ENCODE measurements at regions not wholly inside any gene's neighbourhood (a gene's known extent, or its start where the extent isn't known, plus 50 kb on each side); places are given as distances from the start of the nearest gene placed in this dataset.

DNA sequence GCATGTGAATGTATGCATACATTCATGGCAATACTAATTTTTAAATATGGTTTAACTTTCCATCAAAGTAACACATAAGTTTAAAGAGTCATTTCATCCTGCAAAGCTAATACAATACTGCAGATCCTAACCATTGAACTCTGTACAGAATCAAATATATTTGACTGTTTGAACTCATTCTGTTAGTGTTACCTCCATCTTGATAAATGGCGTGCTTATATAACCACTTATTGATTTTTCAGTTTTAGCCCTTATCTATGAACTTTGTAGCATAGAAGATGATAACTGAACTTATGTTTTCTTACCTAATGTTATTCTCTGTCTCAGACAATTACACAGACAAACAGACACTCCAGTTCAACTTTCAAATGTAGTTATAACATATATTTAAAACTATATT, 731.0 kb upstream of the LRATD1 start (continued):
- TF ChIP-seq EHMT2 (IDR thresholded peaks at IDR 0.05; ENCODE audit: low read depth), result no peak

- Histone ChIP-seq H3K4me3 (no peak overlapping the region), H3K4me1 (no peaks in the 10 kb centered on the region), H3K27ac (no peak overlapping the region), H3K9me3 (no peaks in the 10 kb centered on the region; the same call in 2 of the 3 replicates), H3K4me2 (no peak overlapping the region)
- ChIA-PET POLR2A (no interaction called here), CTCF (no interaction called here)
- no peak for DNase-seq (ENCODE audit: low read depth in 1 of 2, low spot score in 1 of 2)
- no peak for FAIRE-seq
- 15% methylated on average over 2 of the region's 2 CpGs for WGBS (ENCODE audit: missing lambda C conversion rate)
- TF ChIP-seq RNF2 (IDR thresholded peaks at IDR 0.05; ENCODE audit: borderline replicate concordance, low read depth) (no peak), HDAC2 (IDR thresholded peaks at IDR 0.05) (no peak), CTCF (IDR thresholded peaks at IDR 0.05) (no peak), SMC3 (IDR thresholded peaks at IDR 0.05) (no peak), PHF8 (IDR thresholded peaks at IDR 0.05; ENCODE audit: borderline replicate concordance, low read depth) (no peak), NPAS2 (CRISPR knock-in tag; IDR thresholded peaks at IDR 0.05; ENCODE audit: borderline replicate concordance) (no peak), ZNF302 (CRISPR knock-in tag; IDR thresholded peaks at IDR 0.05) (no peak), ESRRA (IDR thresholded peaks at IDR 0.05; ENCODE audit: borderline replicate concordance, low read length) (no peak)
- TF ChIP-seq, protein P1, sequence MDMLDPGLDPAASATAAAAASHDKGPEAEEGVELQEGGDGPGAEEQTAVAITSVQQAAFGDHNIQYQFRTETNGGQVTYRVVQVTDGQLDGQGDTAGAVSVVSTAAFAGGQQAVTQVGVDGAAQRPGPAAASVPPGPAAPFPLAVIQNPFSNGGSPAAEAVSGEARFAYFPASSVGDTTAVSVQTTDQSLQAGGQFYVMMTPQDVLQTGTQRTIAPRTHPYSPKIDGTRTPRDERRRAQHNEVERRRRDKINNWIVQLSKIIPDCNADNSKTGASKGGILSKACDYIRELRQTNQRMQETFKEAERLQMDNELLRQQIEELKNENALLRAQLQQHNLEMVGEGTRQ (IDR thresholded peaks at IDR 0.05), result no peak
- ATAC-seq, result no peak
Observed at GRCh38 chr2:13905831-13906230, 726.7 kb upstream of the LRATD1 start.

- Histone ChIP-seq H3K9me3 (0 out of 3 replicates have a peak, but pooled peaks cover 6% of the 10 kb centered on the region), H3K4me2 (no peak overlapping the region), H3K4me1 (no peaks in the 10 kb centered on the region), H3K27ac (no peak overlapping the region), H3K4me3 (no peak overlapping the region)
- no peak for FAIRE-seq
- ATAC-seq, result no peak
- 2% methylated on average over 2 of the region's 2 CpGs for WGBS (ENCODE audit: missing lambda C conversion rate)
- POLR2A ChIA-PET, result no interaction called here
- no peak for DNase-seq (ENCODE audit: low read depth in 1 of 2, low spot score in 1 of 2)
- CTCF ChIA-PET, result no interaction called here
- no peak for TF ChIP-seq TFCP2L1 (CRISPR knock-in tag; IDR thresholded peaks at IDR 0.05)
- TF ChIP-seq GATA3 (IDR thresholded peaks at IDR 0.05; ENCODE audit: borderline replicate concordance), result no peak
- TF ChIP-seq RARB (CRISPR knock-in tag; IDR thresholded peaks at IDR 0.05), result no peak
- TF ChIP-seq RCOR1 (IDR thresholded peaks at IDR 0.05; ENCODE audit: low read depth, low read length), result no peak
- TF ChIP-seq ATOH8 (CRISPR knock-in tag; IDR thresholded peaks at IDR 0.05; ENCODE audit: low read depth), result no peak
- no peak for TF ChIP-seq RFX5 (IDR thresholded peaks at IDR 0.05)
- TF ChIP-seq ELK1 (IDR thresholded peaks at IDR 0.05; ENCODE audit: low read depth, low read length), result no peak
- TF ChIP-seq CBX2 (IDR thresholded peaks at IDR 0.05; ENCODE audit: borderline replicate concordance, low read depth), result no peak
- TF ChIP-seq EHF (CRISPR knock-in tag; IDR thresholded peaks at IDR 0.05), result no peak
- no peak for TF ChIP-seq CBX8 (IDR thresholded peaks at IDR 0.05)
- TF ChIP-seq MAX (IDR thresholded peaks at IDR 0.05), result no peak
- TF ChIP-seq HMGXB4 (CRISPR knock-in tag; IDR thresholded peaks at IDR 0.05; ENCODE audit: borderline replicate concordance), result no peak
- no peak for TF ChIP-seq CHD2 (IDR thresholded peaks at IDR 0.05; ENCODE audit: low read length, partially characterized antibody)
- TF ChIP-seq HOXA7 (CRISPR knock-in tag; IDR thresholded peaks at IDR 0.05), result no peak
- TF ChIP-seq HES2 (IDR thresholded peaks at IDR 0.05), result no peak
- TF ChIP-seq FOSL2 (IDR thresholded peaks at IDR 0.05), result no peak
- no peak for TF ChIP-seq FOSL2 (CRISPR knock-in tag; IDR thresholded peaks at IDR 0.05)
- TF ChIP-seq, protein P2, sequence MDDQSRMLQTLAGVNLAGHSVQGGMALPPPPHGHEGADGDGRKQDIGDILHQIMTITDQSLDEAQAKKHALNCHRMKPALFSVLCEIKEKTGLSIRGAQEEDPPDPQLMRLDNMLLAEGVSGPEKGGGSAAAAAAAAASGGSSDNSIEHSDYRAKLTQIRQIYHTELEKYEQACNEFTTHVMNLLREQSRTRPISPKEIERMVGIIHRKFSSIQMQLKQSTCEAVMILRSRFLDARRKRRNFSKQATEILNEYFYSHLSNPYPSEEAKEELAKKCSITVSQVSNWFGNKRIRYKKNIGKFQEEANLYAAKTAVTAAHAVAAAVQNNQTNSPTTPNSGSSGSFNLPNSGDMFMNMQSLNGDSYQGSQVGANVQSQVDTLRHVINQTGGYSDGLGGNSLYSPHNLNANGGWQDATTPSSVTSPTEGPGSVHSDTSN (IDR thresholded peaks at IDR 0.05), result no peak
- no peak for TF ChIP-seq BHLHE40 (IDR thresholded peaks at IDR 0.05; ENCODE audit: low read depth, low read length)
Observed at GRCh38 chr2:13916066-13916465, 716.5 kb upstream of the LRATD1 start.

Measured in A549 (cell line).